ENCODE measurements at regions not wholly inside any gene's neighbourhood (a gene's known extent, or its start where the extent isn't known, plus 50 kb on each side); places are given as distances from the start of the nearest gene placed in this dataset.
A peak's percentile ranks its signal among the peaks of the same experiment; 100 is the strongest.

- no peak for DNase-seq (ENCODE audit: low read depth)
- Histone ChIP-seq H3K9me3 (ENCODE audit: control insufficient read depth, low read length) (no peaks in the 10 kb centered on the region), H3K27me3 (replicated peaks; ENCODE audit: control insufficient read depth, insufficient read depth, low read length) (no peaks in the 10 kb centered on the region), H3K4me3 (ENCODE audit: low read length) (no peak overlapping the region), H3K36me3 (ENCODE audit: control insufficient read depth, insufficient read depth, low read length, severe bottlenecking) (no peaks in the 10 kb centered on the region), H3K4me1 (ENCODE audit: control insufficient read depth, insufficient read depth, low read length) (no peaks in the 10 kb centered on the region), H3K9ac (ENCODE audit: low read length) (no peak overlapping the region)
Measured at GRCh38 chr3:107443461-107443860, 66.2 kb downstream of the CCDC54 start.

GRCh38 chr3:107446706-107447105 is 69.5 kb downstream of the CCDC54 start:
- Histone ChIP-seq H3K27me3 (replicated peaks; ENCODE audit: control insufficient read depth, insufficient read depth, low read length) (no peaks in the 10 kb centered on the region), H3K9ac (ENCODE audit: low read length) (no peak overlapping the region)
- no peak for DNase-seq (ENCODE audit: low read depth)

GRCh38 chr3:107450254-107450893 is 72.4 kb upstream of the BBX start:
- Histone ChIP-seq H3K4me1 (ENCODE audit: control insufficient read depth, insufficient read depth, low read length) (no peaks in the 10 kb centered on the region), H3K9me3 (ENCODE audit: control insufficient read depth, low read length) (no peaks in the 10 kb centered on the region), H3K4me3 (ENCODE audit: low read length) (no peak overlapping the region), H3K9ac (ENCODE audit: low read length) (no peak overlapping the region), H3K27me3 (replicated peaks; ENCODE audit: control insufficient read depth, insufficient read depth, low read length) (no peaks in the 10 kb centered on the region), H3K36me3 (ENCODE audit: control insufficient read depth, insufficient read depth, low read length, severe bottlenecking) (no peaks in the 10 kb centered on the region)
- DNase-seq (ENCODE audit: low read depth), result no peak

More at GRCh38 chr3:107446706-107447105, 69.5 kb downstream of the CCDC54 start:
- Histone ChIP-seq H3K36me3 (ENCODE audit: control insufficient read depth, insufficient read depth, low read length, severe bottlenecking) (no peaks in the 10 kb centered on the region), H3K4me1 (ENCODE audit: control insufficient read depth, insufficient read depth, low read length) (no peaks in the 10 kb centered on the region), H3K9me3 (ENCODE audit: control insufficient read depth, low read length) (no peaks in the 10 kb centered on the region), H3K4me3 (ENCODE audit: low read length) (no peak overlapping the region)

GRCh38 chr3:107452436-107452835 is 70.3 kb upstream of the BBX start:
- Histone ChIP-seq H3K27me3 (replicated peaks; ENCODE audit: control insufficient read depth, insufficient read depth, low read length) (no peaks in the 10 kb centered on the region), H3K9me3 (ENCODE audit: control insufficient read depth, low read length) (no peaks in the 10 kb centered on the region), H3K4me3 (ENCODE audit: low read length) (no peak overlapping the region), H3K36me3 (ENCODE audit: control insufficient read depth, insufficient read depth, low read length, severe bottlenecking) (no peaks in the 10 kb centered on the region), H3K4me1 (ENCODE audit: control insufficient read depth, insufficient read depth, low read length) (no peaks in the 10 kb centered on the region), H3K9ac (ENCODE audit: low read length) (no peak overlapping the region)
- DNase-seq (ENCODE audit: low read depth), result peak; percentile 35

- Histone ChIP-seq H3K36me3 (ENCODE audit: control insufficient read depth, insufficient read depth, low read length, severe bottlenecking) (no peaks in the 10 kb centered on the region), H3K9me3 (ENCODE audit: control insufficient read depth, low read length) (no peaks in the 10 kb centered on the region), H3K4me1 (ENCODE audit: control insufficient read depth, insufficient read depth, low read length) (no peaks in the 10 kb centered on the region), H3K4me3 (ENCODE audit: low read length) (no peak overlapping the region), H3K27me3 (replicated peaks; ENCODE audit: control insufficient read depth, insufficient read depth, low read length) (no peaks in the 10 kb centered on the region), H3K9ac (ENCODE audit: low read length) (no peak overlapping the region)
- no peak for DNase-seq (ENCODE audit: low read depth)
Measured at GRCh38 chr3:107453504-107453903, 69.3 kb upstream of the BBX start.

- H3K27me3 ChIP-seq (replicated peaks; ENCODE audit: control insufficient read depth, insufficient read depth, low read length), result no peaks in the 10 kb centered on the region
- H3K9ac ChIP-seq (ENCODE audit: low read length), result no peak overlapping the region
- no peaks in the 10 kb centered on the region for H3K9me3 ChIP-seq (ENCODE audit: control insufficient read depth, low read length)
- no peaks in the 10 kb centered on the region for H3K4me1 ChIP-seq (ENCODE audit: control insufficient read depth, insufficient read depth, low read length)
- H3K4me3 ChIP-seq (ENCODE audit: low read length), result no peak overlapping the region
- DNase-seq (ENCODE audit: low read depth), result no peak
- H3K36me3 ChIP-seq (ENCODE audit: control insufficient read depth, insufficient read depth, low read length, severe bottlenecking), result no peaks in the 10 kb centered on the region
Measured at GRCh38 chr3:107455621-107456020, 67.1 kb upstream of the BBX start.

- Histone ChIP-seq H3K4me3 (ENCODE audit: low read length) (no peak overlapping the region), H3K9ac (ENCODE audit: low read length) (no peak overlapping the region), H3K36me3 (ENCODE audit: control insufficient read depth, insufficient read depth, low read length, severe bottlenecking) (no peaks in the 10 kb centered on the region), H3K9me3 (ENCODE audit: control insufficient read depth, low read length) (no peaks in the 10 kb centered on the region), H3K4me1 (ENCODE audit: control insufficient read depth, insufficient read depth, low read length) (no peaks in the 10 kb centered on the region), H3K27me3 (replicated peaks; ENCODE audit: control insufficient read depth, insufficient read depth, low read length) (no peaks in the 10 kb centered on the region)
- DNase-seq (ENCODE audit: low read depth), result no peak
Measured at GRCh38 chr3:107456501-107456900, 66.3 kb upstream of the BBX start.

- DNase-seq (ENCODE audit: low read depth), result peak; percentile 21
- Histone ChIP-seq H3K4me3 (ENCODE audit: low read length) (no peak overlapping the region), H3K9ac (ENCODE audit: low read length) (no peak overlapping the region), H3K36me3 (ENCODE audit: control insufficient read depth, insufficient read depth, low read length, severe bottlenecking) (no peaks in the 10 kb centered on the region), H3K9me3 (ENCODE audit: control insufficient read depth, low read length) (no peaks in the 10 kb centered on the region), H3K27me3 (replicated peaks; ENCODE audit: control insufficient read depth, insufficient read depth, low read length) (no peaks in the 10 kb centered on the region), H3K4me1 (ENCODE audit: control insufficient read depth, insufficient read depth, low read length) (no peaks in the 10 kb centered on the region)
Measured at GRCh38 chr3:107458871-107459270, 63.9 kb upstream of the BBX start.

- Histone ChIP-seq H3K9ac (ENCODE audit: low read length) (no peak overlapping the region), H3K4me3 (ENCODE audit: low read length) (no peak overlapping the region), H3K36me3 (ENCODE audit: control insufficient read depth, insufficient read depth, low read length, severe bottlenecking) (no peaks in the 10 kb centered on the region), H3K4me1 (ENCODE audit: control insufficient read depth, insufficient read depth, low read length) (no peaks in the 10 kb centered on the region), H3K9me3 (ENCODE audit: control insufficient read depth, low read length) (no peaks in the 10 kb centered on the region), H3K27me3 (replicated peaks; ENCODE audit: control insufficient read depth, insufficient read depth, low read length) (no peaks in the 10 kb centered on the region)
- DNase-seq (ENCODE audit: low read depth), result no peak
Measured at GRCh38 chr3:107461721-107462120, 61.0 kb upstream of the BBX start.

GRCh38 chr3:107464037-107464436 is 58.7 kb upstream of the BBX start:
- H3K4me1 ChIP-seq (ENCODE audit: control insufficient read depth, insufficient read depth, low read length), result no peaks in the 10 kb centered on the region
- H3K36me3 ChIP-seq (ENCODE audit: control insufficient read depth, insufficient read depth, low read length, severe bottlenecking), result no peaks in the 10 kb centered on the region
- no peak overlapping the region for H3K9ac ChIP-seq (ENCODE audit: low read length)
- no peak overlapping the region for H3K4me3 ChIP-seq (ENCODE audit: low read length)
- no peaks in the 10 kb centered on the region for H3K27me3 ChIP-seq (replicated peaks; ENCODE audit: control insufficient read depth, insufficient read depth, low read length)
- no peak for DNase-seq (ENCODE audit: low read depth)
- no peaks in the 10 kb centered on the region for H3K9me3 ChIP-seq (ENCODE audit: control insufficient read depth, low read length)

- DNase-seq (ENCODE audit: low read depth), result no peak
- Histone ChIP-seq H3K4me3 (ENCODE audit: low read length) (no peak overlapping the region), H3K9ac (ENCODE audit: low read length) (no peak overlapping the region), H3K4me1 (ENCODE audit: control insufficient read depth, insufficient read depth, low read length) (no peaks in the 10 kb centered on the region), H3K27me3 (replicated peaks; ENCODE audit: control insufficient read depth, insufficient read depth, low read length) (no peaks in the 10 kb centered on the region), H3K36me3 (ENCODE audit: control insufficient read depth, insufficient read depth, low read length, severe bottlenecking) (no peaks in the 10 kb centered on the region), H3K9me3 (ENCODE audit: control insufficient read depth, low read length) (no peaks in the 10 kb centered on the region)
Measured at GRCh38 chr3:107465064-107465631, 57.6 kb upstream of the BBX start.

GRCh38 chr3:107468782-107469181 is 54.0 kb upstream of the BBX start:
- H3K4me3 ChIP-seq (ENCODE audit: low read length), result no peak overlapping the region
- DNase-seq (ENCODE audit: low read depth), result no peak
- no peaks in the 10 kb centered on the region for H3K27me3 ChIP-seq (replicated peaks; ENCODE audit: control insufficient read depth, insufficient read depth, low read length)
- no peaks in the 10 kb centered on the region for H3K9me3 ChIP-seq (ENCODE audit: control insufficient read depth, low read length)
- H3K36me3 ChIP-seq (ENCODE audit: control insufficient read depth, insufficient read depth, low read length, severe bottlenecking), result no peaks in the 10 kb centered on the region
- no peak overlapping the region for H3K9ac ChIP-seq (ENCODE audit: low read length)
- H3K4me1 ChIP-seq (ENCODE audit: control insufficient read depth, insufficient read depth, low read length), result no peaks in the 10 kb centered on the region
